DMS114 treated with DMSO at 0.1 percent for 48 hours (cell line): ENCODE measurements at regions not wholly inside any gene's neighbourhood (a gene's known extent, or its start where the extent isn't known, plus 50 kb on each side); places are given as distances from the start of the nearest gene placed in this dataset.

ENCODE experiments used
- DNase-seq: peaks from one replicate; lab custom pipeline; 2025; ENCODE audit not compliant: unreplicated experiment; lab: John Stamatoyannopoulos, UW

- no peak for DNase-seq
These were observed 921.2 kb upstream of the CNTNAP5 start for GRCh38 chr2:123103902-123104301.

- no peak for DNase-seq
These were observed 908.5 kb upstream of the CNTNAP5 start for GRCh38 chr2:123116595-123116994.

GRCh38 chr2:123127236-123127635 lies 897.9 kb upstream of the CNTNAP5 start:
- no peak for DNase-seq

- no peak for DNase-seq
These were observed 896.1 kb upstream of the CNTNAP5 start for GRCh38 chr2:123128951-123129350.

GRCh38 chr2:123136419-123136818 lies 888.7 kb upstream of the CNTNAP5 start:
- DNase-seq = no peak

- no peak for DNase-seq
These were observed 881.0 kb upstream of the CNTNAP5 start for GRCh38 chr2:123144082-123144481.

- no peak for DNase-seq
These were observed 872.0 kb upstream of the CNTNAP5 start for GRCh38 chr2:123153041-123153440.

GRCh38 chr2:123154195-123154594 lies 870.9 kb upstream of the CNTNAP5 start:
- DNase-seq = no peak

GRCh38 chr2:123157016-123157415 lies 868.1 kb upstream of the CNTNAP5 start:
- no peak for DNase-seq

GRCh38 chr2:123162400-123163016 lies 862.6 kb upstream of the CNTNAP5 start:
- no peak for DNase-seq

GRCh38 chr2:123163398-123163797 lies 861.7 kb upstream of the CNTNAP5 start:
- no peak for DNase-seq

- no peak for DNase-seq
These were observed 860.9 kb upstream of the CNTNAP5 start for GRCh38 chr2:123164216-123164615.

GRCh38 chr2:123165616-123166015 lies 859.5 kb upstream of the CNTNAP5 start:
- no peak for DNase-seq

- DNase-seq = no peak
These were observed 845.6 kb upstream of the CNTNAP5 start for GRCh38 chr2:123179526-123179925.

GRCh38 chr2:123195957-123196356 lies 829.1 kb upstream of the CNTNAP5 start:
- DNase-seq = no peak

GRCh38 chr2:123200035-123200434 lies 825.1 kb upstream of the CNTNAP5 start:
- no peak for DNase-seq

GRCh38 chr2:123207245-123207644 lies 817.8 kb upstream of the CNTNAP5 start:
- no peak for DNase-seq

GRCh38 chr2:123209202-123209601 lies 815.9 kb upstream of the CNTNAP5 start:
- DNase-seq = no peak

- no peak for DNase-seq
These were observed 813.9 kb upstream of the CNTNAP5 start for GRCh38 chr2:123211181-123211580.

- no peak for DNase-seq
These were observed 779.9 kb upstream of the CNTNAP5 start for GRCh38 chr2:123245156-123245555.

GRCh38 chr2:123258877-123259539 lies 766.1 kb upstream of the CNTNAP5 start:
- no peak for DNase-seq

- DNase-seq = no peak
These were observed 762.2 kb upstream of the CNTNAP5 start for GRCh38 chr2:123262856-123263255.

GRCh38 chr2:123283431-123283830 lies 741.7 kb upstream of the CNTNAP5 start:
- DNase-seq = no peak
